WERI-Rb-1 (cell line): ENCODE measurements at regions not wholly inside any gene's neighbourhood (a gene's known extent, or its start where the extent isn't known, plus 50 kb on each side); places are given as distances from the start of the nearest gene placed in this dataset.

Experiments
- DNase-seq: peaks from one replicate; pipeline ENCODE4 v3.0.0-alpha.2; 2020
- H3K27ac ChIP-seq: fragments of 250-450 bp; sonication (Bioruptor Pico); 2 replicates; pipeline ENCODE4 v1.5.1; 2020; ENCODE audit warnings: mild to moderate bottlenecking, moderate library complexity
- H3K27me3 ChIP-seq: fragments of 250-450 bp; sonication (Bioruptor Pico); 2 replicates; pipeline ENCODE4 v1.5.1; 2021; ENCODE audit warnings: mild to moderate bottlenecking, low read depth, moderate library complexity; ENCODE audit not compliant: insufficient read depth, severe bottlenecking
- H3K36me3 ChIP-seq: fragments of 250-450 bp; sonication (Bioruptor Pico); 2 replicates; pipeline ENCODE4 v1.5.1; 2020; ENCODE audit warnings: mild to moderate bottlenecking, moderate library complexity
- H3K4me3 ChIP-seq: 2 replicates; pipeline ENCODE4 v1.5.1; 2011; ENCODE audit warnings: low read depth, mild to moderate bottlenecking, control low read depth, low read length
- H3K9me3 ChIP-seq: fragments of 250-450 bp; sonication (Bioruptor Pico); 2 replicates; pipeline ENCODE4 v1.5.1; 2021; ENCODE audit warnings: mild to moderate bottlenecking, moderate library complexity; ENCODE audit not compliant: severe bottlenecking
- TF ChIP-seq, protein P1 (sequence below): IDR thresholded peaks from 2 replicates; pipeline ENCODE4 v1.5.1; 2011; ENCODE audit warnings: low read depth, mild to moderate bottlenecking, control low read depth, inconsistent platforms, low read length

GRCh38 chr2:106961328-106961727 is 75.4 kb upstream of the ST6GAL2 start:
- Histone ChIP-seq H3K9me3 (no peaks in the 10 kb centered on the region), H3K4me3 (no peak overlapping the region), H3K27me3 (peaks cover 47% of the 10 kb centered on the region), H3K27ac (no peak overlapping the region), H3K36me3 (no peaks in the 10 kb centered on the region)
- DNase-seq: no peak
- TF ChIP-seq, protein P1, sequence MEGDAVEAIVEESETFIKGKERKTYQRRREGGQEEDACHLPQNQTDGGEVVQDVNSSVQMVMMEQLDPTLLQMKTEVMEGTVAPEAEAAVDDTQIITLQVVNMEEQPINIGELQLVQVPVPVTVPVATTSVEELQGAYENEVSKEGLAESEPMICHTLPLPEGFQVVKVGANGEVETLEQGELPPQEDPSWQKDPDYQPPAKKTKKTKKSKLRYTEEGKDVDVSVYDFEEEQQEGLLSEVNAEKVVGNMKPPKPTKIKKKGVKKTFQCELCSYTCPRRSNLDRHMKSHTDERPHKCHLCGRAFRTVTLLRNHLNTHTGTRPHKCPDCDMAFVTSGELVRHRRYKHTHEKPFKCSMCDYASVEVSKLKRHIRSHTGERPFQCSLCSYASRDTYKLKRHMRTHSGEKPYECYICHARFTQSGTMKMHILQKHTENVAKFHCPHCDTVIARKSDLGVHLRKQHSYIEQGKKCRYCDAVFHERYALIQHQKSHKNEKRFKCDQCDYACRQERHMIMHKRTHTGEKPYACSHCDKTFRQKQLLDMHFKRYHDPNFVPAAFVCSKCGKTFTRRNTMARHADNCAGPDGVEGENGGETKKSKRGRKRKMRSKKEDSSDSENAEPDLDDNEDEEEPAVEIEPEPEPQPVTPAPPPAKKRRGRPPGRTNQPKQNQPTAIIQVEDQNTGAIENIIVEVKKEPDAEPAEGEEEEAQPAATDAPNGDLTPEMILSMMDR: no peak

GRCh38 chr2:106963156-106963555 is 77.2 kb upstream of the ST6GAL2 start:
- no peak for DNase-seq
- TF ChIP-seq, protein P1: no peak
- Histone ChIP-seq H3K9me3 (no peaks in the 10 kb centered on the region), H3K4me3 (no peak overlapping the region), H3K27ac (no peak overlapping the region), H3K27me3 (peaks cover 45% of the 10 kb centered on the region), H3K36me3 (no peaks in the 10 kb centered on the region)

DNA sequence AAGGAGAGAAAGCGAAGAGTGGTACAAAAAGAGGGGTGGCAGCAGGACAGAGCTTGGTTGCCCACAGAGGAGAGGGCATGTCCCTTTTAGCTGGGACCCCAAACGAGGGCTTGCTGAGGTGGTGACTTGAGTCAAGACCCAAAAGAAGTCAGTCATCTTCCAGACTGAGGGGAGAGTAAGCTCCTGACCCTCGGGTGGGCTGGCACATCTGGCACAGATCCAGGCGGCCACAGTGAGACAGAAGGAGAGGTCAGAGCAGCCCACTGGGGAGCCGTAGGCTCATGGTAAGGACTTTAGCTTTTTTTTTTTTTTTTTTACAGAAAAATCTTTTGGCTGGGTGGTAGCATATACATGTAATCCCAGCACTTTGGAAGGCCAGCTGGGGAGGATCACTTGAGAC is 77.9 kb upstream of the ST6GAL2 start:
- TF ChIP-seq, protein P1: no peak
- H3K27me3 ChIP-seq: peaks cover 48% of the 10 kb centered on the region
- no peak overlapping the region for H3K4me3 ChIP-seq
- H3K27ac ChIP-seq: no peak overlapping the region
- no peak for DNase-seq
- no peaks in the 10 kb centered on the region for H3K9me3 ChIP-seq
- no peaks in the 10 kb centered on the region for H3K36me3 ChIP-seq

DNA sequence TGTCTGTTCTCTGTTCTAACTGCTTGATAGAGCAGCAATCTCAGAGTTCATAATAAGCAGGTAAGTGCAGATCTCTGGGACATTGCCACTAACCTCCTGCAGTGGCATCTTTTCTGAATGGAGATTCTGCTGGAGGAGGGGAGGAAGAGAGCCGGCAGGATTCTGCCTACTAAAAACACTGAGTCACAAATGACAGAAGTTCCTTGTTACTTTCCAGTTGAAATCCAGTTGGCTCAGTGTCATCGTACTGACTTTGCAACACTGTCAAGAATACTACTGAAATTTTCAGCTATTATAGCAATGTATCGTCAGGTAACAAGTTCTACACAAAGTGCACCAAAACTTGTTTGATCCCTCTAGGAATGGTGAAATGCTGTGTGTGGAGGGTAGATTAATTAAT is 79.6 kb upstream of the ST6GAL2 start:
- TF ChIP-seq, protein P1: no peak
- no peak overlapping the region for H3K27ac ChIP-seq
- no peaks in the 10 kb centered on the region for H3K9me3 ChIP-seq
- DNase-seq: no peak
- no peaks in the 10 kb centered on the region for H3K36me3 ChIP-seq
- peaks cover 53% of the 10 kb centered on the region for H3K27me3 ChIP-seq
- no peak overlapping the region for H3K4me3 ChIP-seq

DNA sequence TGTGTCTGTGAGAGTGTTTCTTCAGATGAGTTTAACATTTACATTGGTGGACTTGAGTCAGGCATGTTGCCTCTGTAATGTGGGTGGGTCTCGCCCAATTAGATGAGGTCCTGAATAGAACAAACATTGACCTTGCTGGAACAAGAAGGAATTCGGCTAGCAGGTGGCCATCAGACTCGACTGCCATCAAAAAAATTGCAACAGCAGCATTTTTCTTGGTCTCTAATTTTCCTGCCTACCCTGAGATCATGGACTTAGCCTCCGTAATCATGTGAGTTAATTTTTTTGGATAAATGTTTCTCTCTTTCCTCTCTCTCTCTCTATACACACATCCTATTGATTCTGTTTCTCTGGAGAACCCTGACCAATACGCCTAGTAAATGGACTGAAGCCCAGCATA is 83.8 kb upstream of the ST6GAL2 start:
- Histone ChIP-seq H3K4me3 (no peak overlapping the region), H3K27ac (no peak overlapping the region), H3K27me3 (peaks cover 59% of the 10 kb centered on the region), H3K9me3 (no peaks in the 10 kb centered on the region), H3K36me3 (no peaks in the 10 kb centered on the region)
- TF ChIP-seq, protein P1: no peak
- DNase-seq: no peak

DNA sequence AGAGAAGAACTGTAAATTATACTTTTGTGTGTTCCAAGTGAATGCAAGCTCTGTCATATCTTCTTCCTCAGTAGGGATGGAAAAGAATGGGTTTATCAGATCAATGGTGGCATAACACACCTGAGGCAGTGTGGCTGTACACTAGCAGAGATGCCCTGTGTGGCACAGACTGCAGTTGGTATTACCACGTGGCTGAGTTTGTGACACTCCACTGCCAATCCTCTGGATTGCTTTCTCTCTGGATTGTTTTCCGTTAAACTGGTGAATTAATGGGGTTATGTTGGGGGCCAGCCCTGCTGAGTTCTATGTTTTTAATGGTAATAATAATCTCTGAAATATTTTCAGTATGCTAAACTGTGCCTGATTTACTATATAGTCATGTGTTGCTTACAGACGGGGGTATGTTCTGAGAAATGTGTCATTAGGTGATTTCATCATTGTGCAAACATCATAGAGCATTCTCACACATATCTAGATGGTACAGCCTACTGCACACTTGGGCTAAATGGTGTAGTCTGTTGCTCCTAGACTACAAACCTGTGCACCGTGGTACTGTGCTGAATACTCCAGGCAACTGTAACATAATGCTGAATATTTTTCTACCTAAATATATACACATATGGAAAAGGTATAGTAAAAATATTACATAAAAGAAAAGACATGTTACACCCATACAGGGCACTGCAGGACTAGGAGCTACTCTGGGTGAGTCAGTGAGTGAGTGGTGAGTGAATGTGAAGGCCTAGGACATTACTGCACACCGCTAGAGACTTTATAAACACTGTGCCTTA is 84.7 kb upstream of the ST6GAL2 start:
- H3K27ac ChIP-seq: no peak overlapping the region
- no peak for DNase-seq
- peaks cover 57% of the 10 kb centered on the region for H3K27me3 ChIP-seq

More for the DNA sequence above, 84.7 kb upstream of the ST6GAL2 start:
- no peaks in the 10 kb centered on the region for H3K36me3 ChIP-seq
- no peaks in the 10 kb centered on the region for H3K9me3 ChIP-seq
- TF ChIP-seq, protein P1: no peak
- no peak overlapping the region for H3K4me3 ChIP-seq
